HepG2 (cell line): ENCODE measurements at regions not wholly inside any gene's neighbourhood (a gene's known extent, or its start where the extent isn't known, plus 50 kb on each side); places are given as distances from the start of the nearest gene placed in this dataset.

Experiments
- HDAC1 ChIP-seq: sonication (generic); formaldehyde crosslinking; IDR thresholded peaks from 2 replicates; pipeline ENCODE4 v1.5.1; 2020; ENCODE audit warnings: mild to moderate bottlenecking, missing genetic modification reagents
- JUND ChIP-seq: sonication (generic); formaldehyde crosslinking; IDR thresholded peaks from 2 replicates; pipeline ENCODE4 v1.8.0; 2022; ENCODE audit warnings: mild to moderate bottlenecking, missing genetic modification reagents
- NFIC ChIP-seq: IDR thresholded peaks from 2 replicates; pipeline ENCODE4 v1.6.1; 2012; ENCODE audit warnings: mild to moderate bottlenecking, low read length, inconsistent platforms
- NRL ChIP-seq: sonication (generic); formaldehyde crosslinking; IDR thresholded peaks from 2 replicates; pipeline ENCODE4 v1.5.0; 2020; ENCODE audit warnings: missing genetic modification reagents, mild to moderate bottlenecking, moderate library complexity, borderline replicate concordance
- PREB ChIP-seq: sonication (generic); formaldehyde crosslinking; IDR thresholded peaks from 2 replicates; pipeline ENCODE4 v1.4.0; 2020; ENCODE audit warnings: missing genetic modification reagents
- SMC3 ChIP-seq: IDR thresholded peaks from 2 replicates; pipeline ENCODE4 v1.6.1; 2011; ENCODE audit warnings: low read length, improper control_type of control experiment
- TFDP2 ChIP-seq: sonication (generic); formaldehyde crosslinking; IDR thresholded peaks from 2 replicates; pipeline ENCODE4 v1.4.0; 2020; ENCODE audit warnings: missing genetic modification reagents
- ZBTB33 ChIP-seq: sonication (generic); formaldehyde crosslinking; IDR thresholded peaks from 2 replicates; pipeline ENCODE4 v1.4.0; 2020; ENCODE audit warnings: missing genetic modification reagents
- ZKSCAN8 ChIP-seq: IDR thresholded peaks from 2 replicates; pipeline ENCODE4 v1.6.1; 2016; ENCODE audit warnings: borderline replicate concordance, missing genetic modification reagents, missing compliant biosample characterization
- ZNF292 ChIP-seq: sonication (generic); formaldehyde crosslinking; IDR thresholded peaks from 2 replicates; pipeline ENCODE4 v1.8.1; 2022; ENCODE audit warnings: mild to moderate bottlenecking, low read depth, missing genetic modification reagents, borderline replicate concordance
- ZNF431 ChIP-seq: sonication (generic); formaldehyde crosslinking; IDR thresholded peaks from 2 replicates; pipeline ENCODE4 v1.9.0; 2022; ENCODE audit warnings: missing genetic modification reagents, low read depth, mild to moderate bottlenecking, borderline replicate concordance
- ZNF546 ChIP-seq: sonication (generic); formaldehyde crosslinking; conservative IDR thresholded peaks from 2 replicates; pipeline ENCODE4 v1.8.1; 2023; ENCODE audit warnings: mild to moderate bottlenecking, missing genetic modification reagents
- ZNF770 ChIP-seq: sonication (generic); formaldehyde crosslinking; IDR thresholded peaks from 2 replicates; pipeline ENCODE4 v1.5.0; 2020; ENCODE audit warnings: mild to moderate bottlenecking, missing genetic modification reagents

GRCh38 chr9:79201636-79202035 is 370.1 kb upstream of the TLE4 start:
- TF ChIP-seq ZNF770 (CRISPR knock-in tag) (no peak), ZNF546 (CRISPR knock-in tag) (no peak), ZNF292 (no peak), ZBTB33 (CRISPR knock-in tag) (no peak), NRL (CRISPR knock-in tag) (no peak), SMC3 (no peak), PREB (CRISPR knock-in tag) (no peak), JUND (no peak), ZNF431 (CRISPR knock-in tag) (no peak), ZKSCAN8 (CRISPR knock-in tag) (no peak), HDAC1 (CRISPR knock-in tag) (no peak), TFDP2 (CRISPR knock-in tag) (no peak), NFIC (no peak)
